ENCODE measurements at regions not wholly inside any gene's neighbourhood (a gene's known extent, or its start where the extent isn't known, plus 50 kb on each side); places are given as distances from the start of the nearest gene placed in this dataset.
"Not testable (repeated sequence)": the region's sequence is repeated elsewhere in the genome, so short reads cannot be mapped to it uniquely, and the experiment has no call there.

DNA sequence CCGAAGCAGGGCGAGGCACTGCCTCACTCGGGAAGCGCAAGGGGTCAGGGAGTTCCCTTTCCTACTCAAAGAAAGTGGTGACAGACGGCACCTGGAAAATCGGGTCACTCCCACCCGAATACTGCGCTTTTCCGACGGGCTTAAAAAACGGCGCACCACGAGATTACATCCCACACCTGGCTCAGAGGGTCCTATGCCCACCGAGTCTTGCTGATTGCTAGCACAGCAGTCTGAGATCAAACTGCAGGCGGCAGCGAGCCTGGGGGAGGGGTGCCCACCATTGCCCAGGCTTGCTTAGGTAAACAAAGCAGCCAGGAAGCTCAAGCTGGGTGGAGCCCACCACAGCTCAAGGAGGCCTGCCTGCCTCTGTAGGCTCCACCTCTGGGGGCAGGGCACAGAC lies 549.4 kb downstream of the KIF20B start:
- DNase-seq (ENCODE audit: low read depth, low spot score): not testable (repeated sequence)

DNA sequence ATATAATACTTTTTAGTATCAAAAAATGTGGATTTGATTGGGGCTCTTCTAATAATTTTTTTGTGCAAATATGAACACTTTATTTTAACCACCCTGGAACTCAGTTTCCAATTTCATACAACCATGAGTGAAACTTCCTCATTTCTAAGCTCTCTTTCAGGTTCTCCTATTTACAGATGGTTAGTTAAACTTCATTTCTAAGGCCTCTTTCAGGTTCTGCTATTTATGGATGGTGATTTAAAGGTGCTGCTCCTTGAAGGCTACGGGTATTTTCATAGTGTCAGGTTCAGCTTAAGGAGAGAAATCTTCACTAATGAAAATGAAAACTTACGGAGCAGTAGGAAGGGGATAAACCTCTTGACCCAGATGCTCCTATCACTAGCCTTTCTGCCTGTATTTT lies 568.3 kb downstream of the KIF20B start:
- DNase-seq (ENCODE audit: low read depth, low spot score): no peak

DNA sequence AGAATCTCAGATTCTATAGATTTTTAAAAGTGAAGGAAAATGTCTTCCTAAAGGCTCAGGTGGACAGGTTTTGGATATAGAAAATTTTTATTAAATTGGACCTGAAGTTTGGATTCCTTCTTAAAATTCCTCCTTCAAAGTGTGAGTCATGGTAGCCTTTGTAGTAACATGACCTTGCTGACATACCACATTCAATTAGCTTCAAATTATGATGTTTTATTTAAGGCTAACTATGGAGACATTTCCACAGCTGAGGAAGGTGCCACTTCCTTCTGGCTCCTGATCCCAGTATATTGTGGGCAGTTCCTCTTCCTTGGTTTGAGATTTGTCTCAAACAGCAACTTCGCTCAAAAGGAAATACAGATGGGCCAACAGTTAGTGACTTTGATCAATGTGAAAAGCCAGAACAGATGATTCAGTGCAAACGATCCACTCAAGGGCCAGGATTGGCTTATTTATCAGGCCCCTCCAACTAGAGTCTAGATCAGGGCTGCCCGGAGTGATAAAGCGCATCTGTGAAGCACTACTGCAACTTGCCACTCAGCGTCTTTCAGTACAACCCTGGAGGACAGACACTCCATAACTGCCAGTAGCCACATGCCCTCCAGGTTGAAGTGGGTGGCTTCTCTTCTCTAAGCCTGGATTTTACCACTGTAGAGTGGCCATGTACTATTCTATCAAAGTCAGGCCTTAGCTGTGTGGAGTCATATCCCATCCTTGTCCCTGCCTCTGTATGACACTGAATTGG lies 573.5 kb downstream of the KIF20B start:
- no peak for DNase-seq (ENCODE audit: low read depth, low spot score)

DNA sequence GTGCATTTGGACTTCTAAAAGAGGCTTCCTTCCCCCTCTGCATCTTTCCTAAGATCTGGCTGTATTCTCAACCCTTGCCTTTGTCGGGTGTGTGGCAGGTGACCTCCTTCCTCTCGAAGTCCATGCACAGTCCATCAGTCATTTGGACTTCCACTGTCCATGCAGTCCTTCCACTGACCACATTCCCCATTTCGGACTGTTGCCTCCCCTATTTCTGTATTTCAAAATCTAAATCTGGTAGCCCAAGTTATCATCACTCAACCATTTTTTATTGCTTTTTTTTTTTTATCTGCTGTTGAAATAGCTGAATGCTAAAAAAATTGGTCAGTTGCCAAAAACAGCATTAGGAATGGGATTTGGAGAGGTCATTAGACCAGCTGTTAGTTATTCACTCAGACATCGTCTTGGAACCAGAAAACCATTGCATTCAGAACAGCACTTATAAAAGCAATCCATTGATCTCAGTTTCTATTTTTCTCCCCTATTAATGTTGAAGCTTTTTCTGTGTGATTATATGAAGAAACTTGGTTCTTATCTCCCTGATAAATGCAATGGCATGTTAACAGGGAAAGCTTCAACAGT lies 575.6 kb downstream of the KIF20B start:
- DNase-seq (ENCODE audit: low read depth, low spot score): no peak

DNA sequence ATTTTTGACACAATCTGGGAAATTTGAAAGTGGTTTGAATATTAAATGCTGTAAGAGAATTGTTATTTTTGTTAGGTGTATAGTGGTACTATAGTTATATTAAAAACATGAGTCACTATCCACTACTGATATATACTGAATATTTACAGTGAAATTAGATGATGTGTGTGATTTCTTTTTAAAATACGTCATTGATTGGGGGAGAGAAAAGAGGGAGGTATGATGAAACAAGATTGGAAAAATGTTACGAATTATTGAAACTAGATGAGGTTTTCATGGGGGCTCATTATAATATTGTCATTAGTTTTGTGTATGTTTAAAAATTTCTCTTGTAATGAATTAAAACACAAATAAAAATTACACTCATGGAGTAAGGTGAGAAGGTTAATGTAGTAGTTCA lies 571.4 kb downstream of the HTR7 start:
- no peak for DNase-seq (ENCODE audit: low read depth, low spot score)

DNA sequence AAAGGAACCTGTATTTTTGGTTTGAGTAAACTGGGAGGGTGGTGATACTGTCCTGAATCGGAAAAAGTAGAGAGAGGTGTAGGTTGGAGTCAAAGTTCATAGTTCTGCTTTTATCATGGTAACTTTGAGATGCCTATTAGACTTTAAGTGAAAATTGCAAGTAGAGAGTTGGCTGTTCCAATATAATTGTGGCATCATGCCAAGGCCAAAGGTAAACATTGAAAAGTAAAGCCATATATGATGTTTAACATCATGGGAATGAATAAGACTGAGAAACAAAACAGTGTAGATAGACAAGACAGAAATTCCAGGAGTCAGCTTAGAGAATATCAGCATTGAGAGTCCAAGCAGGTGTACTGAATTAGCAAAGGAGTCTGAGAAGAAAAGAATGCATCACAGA lies 570.9 kb downstream of the HTR7 start:
- DNase-seq (ENCODE audit: low read depth, low spot score): no peak

DNA sequence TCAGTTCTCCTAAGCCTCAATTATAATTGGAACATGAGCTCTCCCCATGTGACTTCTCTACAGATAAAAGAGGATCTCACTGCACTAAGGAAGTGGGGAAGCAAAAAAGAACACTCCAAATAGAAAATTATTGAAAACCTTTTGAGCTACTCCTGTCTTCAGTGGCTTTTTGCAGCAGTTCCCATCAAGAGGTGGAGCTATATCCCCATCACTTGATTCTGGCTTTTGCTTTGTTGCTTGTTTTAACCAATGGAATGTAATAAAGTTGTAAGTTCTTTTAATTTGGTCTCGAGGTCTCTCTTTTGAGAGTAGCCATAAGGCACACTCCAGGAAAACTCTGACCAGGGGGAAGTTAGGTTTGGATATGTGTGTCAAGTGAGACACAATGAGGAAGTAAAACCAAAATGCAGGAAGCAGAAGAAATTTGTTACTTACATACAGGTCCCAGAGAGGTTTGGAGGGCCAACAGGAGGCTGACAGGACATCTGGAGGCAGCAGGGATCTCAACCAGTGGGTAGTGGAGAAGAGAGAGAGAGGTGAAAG lies 569.4 kb downstream of the HTR7 start:
- peak; percentile 21 for DNase-seq (ENCODE audit: low read depth, low spot score)

DNA sequence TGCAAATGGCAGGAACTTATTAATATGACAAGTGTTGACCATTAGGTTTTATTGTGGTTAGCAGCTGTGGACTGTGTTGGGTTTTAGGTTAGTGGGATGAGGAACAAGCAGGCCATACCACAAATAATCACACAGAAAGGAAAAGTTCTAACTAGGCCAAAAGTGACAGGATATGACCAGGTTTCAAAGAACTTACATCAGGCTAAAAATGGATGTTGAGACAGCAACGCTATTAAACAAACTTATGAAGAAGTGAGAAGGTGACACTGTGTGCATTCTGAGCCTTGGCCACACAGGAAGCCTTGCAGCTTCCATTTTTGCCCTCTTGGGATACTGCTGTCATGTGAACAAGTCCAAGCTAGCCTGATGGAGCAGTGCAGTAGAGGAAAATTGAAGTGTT lies 568.8 kb downstream of the HTR7 start:
- DNase-seq (ENCODE audit: low read depth, low spot score): no peak

DNA sequence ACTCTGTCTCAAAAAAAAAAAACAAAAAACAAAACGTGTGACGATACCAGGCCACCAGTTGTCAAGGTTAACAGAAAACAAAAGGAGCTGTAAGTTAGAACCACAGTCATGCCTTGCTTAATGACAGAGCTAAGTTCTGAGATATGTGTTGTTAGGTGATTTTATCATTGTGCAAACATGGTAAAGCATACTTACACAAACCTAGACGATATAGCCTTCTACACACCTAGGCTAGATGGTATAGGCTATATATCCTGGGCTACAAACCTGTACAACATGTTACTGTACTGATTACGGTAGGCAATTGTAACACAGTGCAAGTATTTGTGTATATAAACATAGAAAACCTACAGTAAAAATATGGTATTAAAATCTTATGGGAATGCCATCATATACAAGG lies 564.2 kb downstream of the HTR7 start:
- DNase-seq (ENCODE audit: low read depth, low spot score): no peak

DNA sequence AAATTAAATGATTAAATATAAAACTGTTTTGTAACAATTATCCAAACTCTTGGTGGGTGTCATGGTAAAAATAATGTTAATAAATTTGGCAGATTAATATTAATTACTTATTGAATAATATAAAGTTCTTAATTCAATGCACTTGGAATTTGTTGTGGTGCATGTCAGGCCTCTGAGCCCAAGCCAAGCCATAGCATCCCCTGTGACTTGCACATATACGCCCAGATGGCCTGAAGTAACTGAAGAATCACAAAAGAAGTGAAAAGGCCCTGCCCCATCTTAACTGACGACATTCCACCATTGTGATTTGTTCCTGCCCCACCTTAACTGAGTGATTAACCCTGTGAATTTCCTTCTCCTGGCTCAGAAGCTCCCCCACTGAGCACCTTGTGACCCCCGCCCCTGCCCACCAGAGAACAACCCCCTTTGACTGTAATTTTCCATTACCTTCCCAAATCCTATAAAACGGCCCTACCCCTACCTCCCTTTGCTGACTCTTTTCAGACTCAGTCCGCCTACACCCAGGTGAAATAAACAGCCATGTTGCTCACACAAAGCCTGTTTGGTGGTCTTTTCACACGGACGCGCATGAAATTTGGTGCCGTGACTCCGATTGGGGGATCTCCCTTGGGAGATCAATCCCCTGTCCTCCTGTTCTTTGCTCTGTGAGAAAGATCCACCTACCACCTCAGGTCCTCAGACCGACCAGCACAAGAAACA lies 562.9 kb downstream of the HTR7 start:
- DNase-seq (ENCODE audit: low read depth, low spot score): not testable (repeated sequence)

DNA sequence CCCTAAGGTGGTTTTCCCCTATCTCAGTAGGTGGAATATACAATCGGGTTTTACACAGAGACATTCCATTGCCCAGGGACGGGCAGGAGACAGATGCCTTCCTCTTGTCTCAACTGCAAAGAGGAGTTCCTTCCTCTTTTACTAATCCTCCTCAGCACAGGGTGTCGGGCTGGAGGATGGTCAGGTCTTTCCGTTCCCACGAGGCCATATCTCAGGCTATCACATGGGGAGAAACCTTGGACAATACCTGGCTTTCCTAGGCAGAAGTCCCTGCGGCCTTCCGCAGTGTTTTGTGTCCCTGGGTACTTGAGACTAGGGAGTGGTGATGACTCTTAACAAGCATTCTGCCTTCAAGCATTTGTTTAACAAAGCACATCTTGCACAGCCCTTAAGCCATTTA lies 555.8 kb downstream of the HTR7 start:
- not testable (repeated sequence) for DNase-seq (ENCODE audit: low read depth, low spot score)

DNA sequence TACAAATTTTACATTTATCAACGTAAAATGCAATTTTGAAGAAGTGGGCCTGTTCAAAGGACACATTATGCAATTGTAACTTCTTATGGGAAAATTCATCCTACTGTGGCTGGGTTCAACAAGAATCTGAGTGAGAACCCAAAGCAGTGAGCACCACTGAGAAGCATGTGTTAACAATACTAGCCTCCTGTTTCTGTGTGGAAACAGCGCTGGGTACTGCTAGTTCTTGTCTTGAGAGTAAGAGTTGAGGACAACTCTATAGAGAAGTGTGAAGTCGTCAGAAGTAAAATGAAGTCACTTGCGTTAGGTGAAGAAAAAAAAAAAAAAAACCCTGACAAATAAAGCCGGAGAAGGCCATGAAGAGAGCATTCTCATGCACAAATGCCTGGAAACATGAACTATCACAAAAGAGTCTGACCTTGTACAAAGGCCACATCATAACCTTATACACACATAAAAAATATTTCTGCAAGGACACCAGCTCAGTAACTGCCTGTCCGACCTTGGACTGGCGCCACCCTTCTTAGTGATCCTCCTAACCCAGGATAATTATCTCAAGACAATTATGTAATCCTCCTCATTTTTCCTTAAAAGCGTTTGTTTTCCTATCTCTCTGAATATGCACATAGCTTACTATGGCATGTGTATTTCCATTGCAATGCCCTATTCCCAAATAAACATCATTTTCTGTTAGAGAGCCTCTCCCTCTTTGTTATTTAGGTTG lies 554.9 kb downstream of the HTR7 start:
- no peak for DNase-seq (ENCODE audit: low read depth, low spot score)

DNA sequence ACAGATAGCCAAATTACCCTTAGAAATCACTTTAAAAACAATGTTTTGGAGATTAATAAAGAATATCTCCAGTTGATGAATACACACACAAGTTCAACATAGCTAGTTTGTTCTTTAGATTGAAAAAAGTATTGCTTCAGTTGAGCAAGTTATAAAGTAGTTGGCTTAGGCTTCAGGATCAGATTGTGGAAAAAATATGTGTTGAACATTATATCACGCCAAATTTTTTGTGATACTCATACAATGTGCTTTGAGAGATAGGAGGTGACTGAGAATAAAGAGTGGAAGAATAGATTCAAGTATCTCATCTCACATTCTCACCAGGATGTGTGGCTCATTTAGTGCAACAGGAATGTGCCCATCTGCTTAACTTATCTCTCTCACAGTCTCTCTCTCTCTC lies 553.3 kb downstream of the HTR7 start:
- no peak for DNase-seq (ENCODE audit: low read depth, low spot score)

DNA sequence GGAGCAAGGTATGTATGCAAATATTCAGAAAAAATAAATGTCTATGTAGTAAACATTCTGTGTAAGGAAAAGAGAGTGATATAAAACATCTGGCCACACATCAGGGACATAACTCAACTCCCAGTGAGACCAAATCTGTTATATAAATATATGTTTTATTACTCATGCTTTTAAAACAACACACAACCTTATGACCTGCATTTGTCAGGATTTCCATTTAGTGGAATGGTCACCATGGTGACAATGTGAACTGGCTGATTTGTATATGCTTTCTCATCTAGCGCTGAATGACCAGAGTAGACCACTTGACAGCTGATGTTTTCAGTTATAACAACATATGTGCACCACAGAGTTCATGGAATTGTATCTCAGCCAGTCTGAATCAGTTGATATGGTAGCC lies 551.7 kb downstream of the HTR7 start:
- DNase-seq (ENCODE audit: low read depth, low spot score): peak; percentile 90

DNA sequence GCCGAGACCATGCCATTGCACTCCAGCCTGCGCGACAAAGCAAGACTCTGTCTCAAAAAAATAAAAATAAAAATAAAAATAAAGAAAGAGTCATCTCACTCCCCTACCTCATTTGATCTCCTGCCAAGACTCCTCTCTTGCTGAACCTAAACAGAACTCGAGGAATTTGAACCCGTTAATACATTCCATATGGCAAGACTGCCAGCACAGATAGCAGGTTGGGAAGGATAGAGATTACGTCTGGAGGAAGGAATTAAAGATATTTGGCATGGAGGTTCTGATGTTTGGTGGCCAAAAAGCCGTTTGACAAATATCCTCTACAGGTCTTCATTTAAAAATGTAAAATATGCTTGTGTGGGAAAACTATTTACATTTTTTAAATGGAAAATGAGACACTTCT lies 549.6 kb downstream of the HTR7 start:
- no peak for DNase-seq (ENCODE audit: low read depth, low spot score)

DNA sequence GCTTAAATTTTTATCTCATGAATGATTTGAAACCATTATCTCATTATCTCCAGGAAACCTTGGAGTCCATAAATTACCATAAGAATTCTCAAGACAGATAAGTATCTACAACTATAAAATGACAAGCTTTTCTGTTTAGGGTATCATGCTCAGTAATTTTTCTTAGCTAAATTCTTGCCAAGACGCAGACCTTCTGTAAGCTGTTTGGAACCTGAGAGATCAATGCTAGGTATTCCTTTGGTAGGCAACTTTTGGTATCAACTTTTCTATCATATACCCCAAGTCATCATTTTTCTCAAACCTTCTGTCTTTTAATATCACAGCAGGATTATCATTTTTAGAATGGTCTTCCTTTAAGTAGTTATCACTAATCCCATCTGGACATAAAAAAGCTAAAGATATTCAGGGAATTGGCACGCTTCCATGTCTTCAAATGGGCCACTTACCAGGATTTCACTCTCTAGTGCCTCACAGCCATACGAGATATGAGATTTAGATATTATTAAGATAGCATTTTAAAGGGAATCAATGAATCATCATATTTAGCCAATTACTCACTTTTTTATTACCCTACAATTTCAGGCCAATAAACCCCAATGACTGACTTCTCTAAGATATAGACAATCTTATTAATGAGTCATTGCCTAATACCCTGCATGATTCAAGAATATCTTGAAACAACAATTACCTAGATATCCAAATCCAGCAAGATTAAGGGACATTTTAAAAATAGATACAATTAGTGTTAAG lies 544.1 kb downstream of the HTR7 start:
- no peak for DNase-seq (ENCODE audit: low read depth, low spot score)

DNA sequence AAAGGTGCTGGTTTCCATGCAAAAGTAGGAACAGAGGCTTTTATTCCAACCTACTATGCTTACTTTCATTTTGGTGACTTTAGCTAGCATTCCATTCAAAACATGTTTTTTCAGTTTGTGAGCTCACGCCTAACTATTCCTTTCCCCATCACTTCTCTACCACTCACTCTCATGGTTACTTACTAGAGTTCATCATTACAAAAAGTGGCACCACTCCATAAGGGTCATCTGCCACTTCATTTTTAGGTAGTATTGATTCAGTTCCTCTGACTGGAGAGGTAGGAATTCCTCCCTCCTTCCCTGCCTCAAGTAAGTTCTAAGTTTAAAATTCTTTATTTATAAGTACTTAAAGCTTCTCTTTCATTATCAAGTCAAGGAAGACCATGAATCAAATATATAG lies 543.1 kb downstream of the HTR7 start:
- DNase-seq (ENCODE audit: low read depth, low spot score): no peak

DNA sequence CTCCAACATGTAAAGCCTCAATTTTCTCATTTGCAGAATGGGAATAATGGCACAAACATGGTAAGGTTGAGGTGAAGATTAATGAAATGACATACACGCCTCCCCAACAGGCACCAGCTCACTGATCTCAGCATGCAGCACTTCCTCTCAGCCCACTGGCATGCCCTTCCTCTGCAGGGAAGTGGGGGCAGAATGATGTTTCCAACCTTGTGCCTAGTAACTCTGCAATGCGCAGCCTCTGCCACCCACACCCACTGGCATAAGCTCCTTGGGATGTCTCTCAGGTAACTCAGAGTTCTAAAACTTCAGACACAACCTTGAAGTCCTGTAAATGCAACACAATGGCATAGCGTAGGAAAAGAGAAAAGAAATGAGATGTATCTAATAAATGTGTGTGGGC lies 540.7 kb downstream of the HTR7 start:
- no peak for DNase-seq (ENCODE audit: low read depth, low spot score)

DNA sequence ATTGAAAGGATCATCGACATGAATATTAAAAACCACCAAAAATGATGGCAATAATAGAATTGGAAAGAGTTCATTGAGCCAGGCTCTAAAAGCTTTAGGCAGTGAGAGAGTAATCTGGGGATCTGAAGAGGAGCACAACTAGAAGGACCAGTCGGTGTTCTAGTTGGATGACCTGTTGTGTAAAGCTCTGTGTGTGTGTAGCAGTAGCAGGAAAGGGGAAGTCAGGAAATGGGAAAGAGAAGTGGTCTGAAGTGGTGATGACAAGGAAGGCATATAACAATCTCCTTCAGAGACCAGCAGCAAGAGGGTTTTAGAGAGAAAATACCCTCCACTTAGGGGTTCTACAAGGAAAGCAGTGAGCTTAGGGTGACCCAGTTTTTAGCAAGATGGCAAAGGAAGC lies 539.2 kb downstream of the HTR7 start:
- no peak for DNase-seq (ENCODE audit: low read depth, low spot score)

DNA sequence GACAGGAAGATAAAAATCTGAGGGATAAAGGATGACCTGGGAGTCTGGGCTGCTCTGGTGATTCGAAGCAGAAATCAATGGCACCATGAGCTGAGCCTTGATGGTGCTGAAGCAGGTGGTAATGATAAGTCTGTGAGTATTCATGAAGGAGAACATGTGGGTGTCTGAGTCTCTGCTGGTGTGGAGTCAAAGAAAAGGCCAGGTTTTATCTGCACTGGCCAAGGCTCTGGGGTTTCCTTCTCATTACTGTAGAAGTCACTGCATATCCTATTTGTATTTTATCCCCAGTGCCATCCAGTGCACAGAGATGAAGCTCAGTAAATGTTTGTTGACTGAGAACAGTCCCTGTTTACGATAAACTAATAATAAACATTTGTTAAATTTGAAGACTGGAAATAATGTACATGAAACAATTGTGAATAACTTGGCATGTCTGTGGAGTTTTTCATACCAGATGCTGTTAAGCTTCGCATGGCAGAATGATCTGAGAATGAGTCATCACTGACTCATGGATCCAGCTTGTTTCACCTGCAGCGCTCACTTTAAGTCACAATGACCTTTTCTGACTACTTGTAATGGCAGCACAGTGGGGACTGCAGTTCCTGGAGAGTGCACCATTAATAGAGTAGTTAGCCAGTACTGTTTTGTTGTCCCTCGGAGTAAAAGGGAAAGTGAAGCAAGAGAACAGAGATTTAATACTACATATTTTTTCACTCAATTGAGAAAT lies 538.5 kb downstream of the HTR7 start:
- DNase-seq (ENCODE audit: low read depth, low spot score): peak; percentile 91
